KMS-11 (cell line): ENCODE measurements at regions not wholly inside any gene's neighbourhood (a gene's known extent, or its start where the extent isn't known, plus 50 kb on each side); places are given as distances from the start of the nearest gene placed in this dataset.

Experiments used
- H2AFZ ChIP-seq: fragments of 200-600 bp; sonication (generic); 2 replicates; pipeline ENCODE4 v1.6.1; 2016; ENCODE audit warnings: antibody characterized with exemption, mixed run types, low read depth
- H3K27ac ChIP-seq: fragments of 200-600 bp; sonication (generic); 2 replicates; pipeline ENCODE4 v1.6.1; 2016; ENCODE audit warnings: mild to moderate bottlenecking, mixed run types
- H3K27me3 ChIP-seq: fragments of 200-600 bp; sonication (generic); 2 replicates; pipeline ENCODE4 v1.6.1; 2017; ENCODE audit warnings: mild to moderate bottlenecking, low read depth, mixed run types, moderate library complexity; ENCODE audit not compliant: insufficient read depth
- H3K36me3 ChIP-seq: fragments of 200-600 bp; sonication (generic); 2 replicates; pipeline ENCODE4 v1.6.1; 2017; ENCODE audit warnings: mild to moderate bottlenecking, mixed run types; ENCODE audit not compliant: insufficient read depth
- H3K4me1 ChIP-seq: fragments of 200-600 bp; sonication (generic); 2 replicates; pipeline ENCODE4 v1.6.1; 2016; ENCODE audit warnings: mild to moderate bottlenecking, low read depth, mixed run types; ENCODE audit not compliant: poor library complexity, severe bottlenecking
- H3K4me2 ChIP-seq: fragments of 200-600 bp; sonication (generic); 2 replicates; pipeline ENCODE4 v1.7.0; 2016; ENCODE audit warnings: mild to moderate bottlenecking, mixed run types
- H3K4me3 ChIP-seq: fragments of 200-600 bp; sonication (generic); IDR thresholded peaks from 2 replicates; pipeline ENCODE4 v1.6.1; 2017; ENCODE audit warnings: low read depth, low read length, mixed read lengths; ENCODE audit not compliant: insufficient read depth
- H3K79me2 ChIP-seq: fragments of 200-600 bp; sonication (generic); 2 replicates; pipeline ENCODE4 v1.6.1; 2016; ENCODE audit warnings: low read depth, mixed run types; ENCODE audit not compliant: insufficient read depth
- H3K9ac ChIP-seq: fragments of 200-600 bp; sonication (generic); 2 replicates; pipeline ENCODE4 v1.6.1; 2016; ENCODE audit warnings: mild to moderate bottlenecking, mixed run types
- H4K20me1 ChIP-seq: fragments of 200-600 bp; sonication (generic); 2 replicates; pipeline ENCODE4 v1.6.1; 2016; ENCODE audit warnings: mild to moderate bottlenecking, mixed run types; ENCODE audit not compliant: insufficient read depth
- CTCF ChIP-seq: fragments of 200-600 bp; sonication (generic); conservative IDR thresholded peaks from 2 replicates; pipeline ENCODE4 v1.6.1; 2017; ENCODE audit warnings: low read depth, mild to moderate bottlenecking, antibody characterized with exemption, low read length, moderate library complexity, mixed read lengths

- no peak for TF ChIP-seq CTCF
- H3K79me2 ChIP-seq, result no peaks in the 10 kb centered on the region
- H3K36me3 ChIP-seq, result no peaks in the 10 kb centered on the region
- no peak overlapping the region for H3K27ac ChIP-seq
- H2AFZ ChIP-seq, result no peak overlapping the region
- H4K20me1 ChIP-seq, result no peaks in the 10 kb centered on the region
- no peaks in the 10 kb centered on the region; the same call in 1 of the 2 replicates for H3K27me3 ChIP-seq
- H3K4me3 ChIP-seq, result no peak overlapping the region
- H3K4me2 ChIP-seq, result no peak overlapping the region
- H3K4me1 ChIP-seq, result no peaks in the 10 kb centered on the region
- no peak overlapping the region for H3K9ac ChIP-seq
These were observed 167.4 kb downstream of the BRD1 start for GRCh38 chr22:49660321-49660720.

DNA sequence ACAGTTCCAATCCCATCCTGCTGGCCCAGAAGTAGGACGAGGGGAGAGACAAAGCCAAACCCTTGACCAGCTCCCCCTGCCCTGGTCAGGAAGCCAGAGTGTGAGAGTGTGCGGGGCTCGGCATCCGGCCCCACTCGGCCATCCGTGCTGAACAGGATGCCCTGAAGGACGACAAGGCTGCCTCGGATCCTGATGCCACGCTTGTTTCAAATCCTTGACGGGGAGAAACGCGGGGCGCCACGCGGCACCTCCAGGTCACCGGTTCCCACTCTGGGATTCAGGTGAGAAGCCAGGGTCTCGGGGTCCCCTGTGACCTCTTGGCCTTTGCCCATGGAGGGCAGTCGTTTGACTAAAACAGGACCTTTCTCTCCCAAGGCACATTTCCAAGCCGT, 167.8 kb downstream of the BRD1 start:
- TF ChIP-seq CTCF, result no peak

GRCh38 chr22:49659281-49659923, 168.3 kb downstream of the BRD1 start:
- H3K4me2 ChIP-seq, result no peak overlapping the region
- H3K27me3 ChIP-seq, result peaks cover 7% of the 10 kb centered on the region; the same call in 1 of the 2 replicates
- H3K27ac ChIP-seq, result no peak overlapping the region
- H3K4me1 ChIP-seq, result no peaks in the 10 kb centered on the region
- no peak overlapping the region for H2AFZ ChIP-seq
- no peak overlapping the region for H3K9ac ChIP-seq
- no peak overlapping the region for H3K4me3 ChIP-seq
- no peaks in the 10 kb centered on the region for H4K20me1 ChIP-seq
- TF ChIP-seq CTCF, result no peak
- no peaks in the 10 kb centered on the region for H3K36me3 ChIP-seq
- no peaks in the 10 kb centered on the region for H3K79me2 ChIP-seq

More for the DNA sequence above, 167.8 kb downstream of the BRD1 start:
- Histone ChIP-seq H4K20me1 (no peaks in the 10 kb centered on the region), H3K9ac (no peak overlapping the region), H3K36me3 (no peaks in the 10 kb centered on the region), H3K79me2 (no peaks in the 10 kb centered on the region), H3K27me3 (peaks cover 2% of the 10 kb centered on the region; the same call in 1 of the 2 replicates), H2AFZ (no peak overlapping the region), H3K4me1 (no peaks in the 10 kb centered on the region), H3K27ac (no peak overlapping the region), H3K4me2 (no peak overlapping the region), H3K4me3 (no peak overlapping the region)

- no peaks in the 10 kb centered on the region for H3K36me3 ChIP-seq
- H3K4me3 ChIP-seq, result no peak overlapping the region
- no peak overlapping the region for H3K9ac ChIP-seq
- H3K4me1 ChIP-seq, result no peaks in the 10 kb centered on the region
- H3K4me2 ChIP-seq, result no peak overlapping the region
- H3K79me2 ChIP-seq, result no peaks in the 10 kb centered on the region
- no peak overlapping the region for H2AFZ ChIP-seq
- H3K27ac ChIP-seq, result no peak overlapping the region
- H3K27me3 ChIP-seq, result peaks cover 12% of the 10 kb centered on the region; the same call in 1 of the 2 replicates
- TF ChIP-seq CTCF, result no peak
- H4K20me1 ChIP-seq, result no peaks in the 10 kb centered on the region
These were observed 168.8 kb downstream of the BRD1 start for GRCh38 chr22:49658902-49659280.
